GM06990 (cell line): ENCODE measurements at regions not wholly inside any gene's neighbourhood (a gene's known extent, or its start where the extent isn't known, plus 50 kb on each side); places are given as distances from the start of the nearest gene placed in this dataset.

Experiments
- DNase-seq: peaks from one replicate; pipeline ENCODE4 v3.0.0-alpha.2; 2011; ENCODE audit not compliant: insufficient read length; ENCODE audit errors: extremely low read depth
- H3K27me3 ChIP-seq: replicated peaks from 2 replicates; pipeline ENCODE4 v1.6.0; 2011; ENCODE audit warnings: low read length; ENCODE audit not compliant: control insufficient read depth, insufficient read depth
- H3K36me3 ChIP-seq: 2 replicates; pipeline ENCODE4 v1.5.1; 2011; ENCODE audit warnings: low read length; ENCODE audit not compliant: control insufficient read depth, insufficient read depth
- H3K4me3 ChIP-seq: replicated peaks from 2 replicates; pipeline ENCODE4 v1.5.1; 2011; ENCODE audit warnings: low read depth, mild to moderate bottlenecking, control low read depth, low read length
- TF ChIP-seq, protein P1 (sequence below): IDR thresholded peaks from 2 replicates; pipeline ENCODE4 v1.5.1; 2011; ENCODE audit warnings: low read length, control low read depth, mild to moderate bottlenecking, inconsistent platforms; ENCODE audit not compliant: insufficient read depth, poor library complexity, severe bottlenecking

DNA sequence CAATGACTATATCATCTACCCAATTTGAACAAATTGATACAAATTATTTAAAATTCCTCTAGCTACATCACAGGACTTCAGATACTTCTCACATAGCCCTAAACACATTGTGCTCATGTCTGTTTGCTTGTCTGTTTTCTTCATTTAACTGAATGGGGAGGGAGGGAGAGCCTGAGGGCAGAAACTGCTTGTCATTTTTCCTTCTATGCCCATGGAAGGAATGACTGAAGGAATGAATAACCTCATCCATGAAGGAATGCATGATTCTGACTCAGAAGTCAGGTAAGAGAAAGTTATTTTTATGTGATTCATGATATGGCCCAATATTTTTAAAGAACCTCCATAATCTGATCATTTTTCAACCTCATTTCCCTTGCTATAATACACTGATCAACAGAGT is 418.0 kb upstream of the PITX2 start:
- TF ChIP-seq, protein P1, sequence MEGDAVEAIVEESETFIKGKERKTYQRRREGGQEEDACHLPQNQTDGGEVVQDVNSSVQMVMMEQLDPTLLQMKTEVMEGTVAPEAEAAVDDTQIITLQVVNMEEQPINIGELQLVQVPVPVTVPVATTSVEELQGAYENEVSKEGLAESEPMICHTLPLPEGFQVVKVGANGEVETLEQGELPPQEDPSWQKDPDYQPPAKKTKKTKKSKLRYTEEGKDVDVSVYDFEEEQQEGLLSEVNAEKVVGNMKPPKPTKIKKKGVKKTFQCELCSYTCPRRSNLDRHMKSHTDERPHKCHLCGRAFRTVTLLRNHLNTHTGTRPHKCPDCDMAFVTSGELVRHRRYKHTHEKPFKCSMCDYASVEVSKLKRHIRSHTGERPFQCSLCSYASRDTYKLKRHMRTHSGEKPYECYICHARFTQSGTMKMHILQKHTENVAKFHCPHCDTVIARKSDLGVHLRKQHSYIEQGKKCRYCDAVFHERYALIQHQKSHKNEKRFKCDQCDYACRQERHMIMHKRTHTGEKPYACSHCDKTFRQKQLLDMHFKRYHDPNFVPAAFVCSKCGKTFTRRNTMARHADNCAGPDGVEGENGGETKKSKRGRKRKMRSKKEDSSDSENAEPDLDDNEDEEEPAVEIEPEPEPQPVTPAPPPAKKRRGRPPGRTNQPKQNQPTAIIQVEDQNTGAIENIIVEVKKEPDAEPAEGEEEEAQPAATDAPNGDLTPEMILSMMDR = no peak
- no peaks in the 10 kb centered on the region for H3K27me3 ChIP-seq
- no peak for DNase-seq
- no peaks in the 10 kb centered on the region for H3K36me3 ChIP-seq
- no peak overlapping the region for H3K4me3 ChIP-seq

- no peaks in the 10 kb centered on the region for H3K27me3 ChIP-seq
- no peaks in the 10 kb centered on the region for H3K36me3 ChIP-seq
- TF ChIP-seq, protein P1 = no peak
- no peak for DNase-seq
- H3K4me3 ChIP-seq = no peak overlapping the region
Observed at GRCh38 chr4:111043286-111043685, 420.4 kb upstream of the PITX2 start.

DNA sequence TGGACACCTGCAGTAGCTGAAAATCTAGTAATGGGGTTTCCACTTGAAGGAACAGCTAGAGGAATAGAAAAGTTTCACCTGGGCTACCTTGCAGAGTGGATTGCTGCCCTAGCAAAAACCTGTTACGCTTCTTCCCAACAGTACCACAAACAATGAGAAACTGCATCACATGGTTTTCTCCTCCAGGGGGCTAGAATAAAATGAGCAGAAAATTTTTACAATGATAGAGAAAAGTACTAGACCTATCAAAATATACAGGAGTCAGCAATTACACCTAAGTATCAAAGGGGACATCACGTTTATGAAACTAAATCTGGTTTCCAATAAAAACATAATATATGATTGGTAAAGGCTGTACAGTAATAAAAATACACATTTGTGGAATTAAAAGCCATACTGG is 423.1 kb upstream of the PITX2 start:
- H3K27me3 ChIP-seq = no peaks in the 10 kb centered on the region
- DNase-seq = no peak
- no peak overlapping the region for H3K4me3 ChIP-seq
- H3K36me3 ChIP-seq = no peaks in the 10 kb centered on the region
- TF ChIP-seq, protein P1 = peak; percentile 12

DNA sequence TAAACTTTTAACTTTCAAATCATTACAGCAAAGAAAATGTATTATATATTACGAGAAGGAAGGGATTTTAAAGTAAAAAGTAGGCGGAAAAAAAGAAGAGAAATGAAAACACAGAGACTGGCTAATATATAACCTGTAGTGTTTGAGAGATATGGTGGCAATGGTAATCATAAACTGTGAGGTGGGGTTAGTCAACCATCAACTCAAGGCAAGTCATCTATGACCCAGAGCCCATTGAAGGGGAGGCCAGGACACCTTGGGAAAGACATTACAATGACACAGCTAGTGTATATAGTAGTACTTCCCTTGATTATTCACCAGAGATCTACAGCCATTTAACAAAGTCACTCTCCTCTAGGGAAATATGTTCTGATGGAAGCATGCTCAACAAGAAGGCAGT is 423.9 kb upstream of the PITX2 start:
- Histone ChIP-seq H3K27me3 (no peaks in the 10 kb centered on the region), H3K4me3 (no peak overlapping the region), H3K36me3 (no peaks in the 10 kb centered on the region)
- TF ChIP-seq, protein P1 = no peak
- no peak for DNase-seq

DNA sequence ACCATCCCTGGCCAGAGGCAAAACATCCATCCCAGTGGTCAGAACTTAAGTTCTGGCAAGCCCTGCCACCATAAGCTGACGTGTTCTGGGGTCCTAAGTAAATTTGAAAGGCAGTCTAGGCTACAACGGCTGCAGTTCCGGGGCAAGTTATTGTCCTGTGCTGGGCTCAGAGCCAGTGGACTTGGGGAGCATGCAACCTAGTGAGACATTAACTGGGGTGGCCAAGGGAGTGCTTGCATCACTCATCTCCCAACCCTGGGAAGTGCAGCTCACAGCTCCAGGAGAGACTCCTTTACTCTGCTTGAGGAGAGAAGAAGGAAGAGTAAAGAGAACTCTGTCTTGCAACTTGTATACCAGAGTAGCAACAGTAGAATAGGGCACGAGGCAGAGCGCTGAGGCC is 425.4 kb upstream of the PITX2 start:
- Histone ChIP-seq H3K36me3 (no peaks in the 10 kb centered on the region), H3K27me3 (no peaks in the 10 kb centered on the region), H3K4me3 (no peak overlapping the region)
- no peak for DNase-seq
- TF ChIP-seq, protein P1 = no peak

DNA sequence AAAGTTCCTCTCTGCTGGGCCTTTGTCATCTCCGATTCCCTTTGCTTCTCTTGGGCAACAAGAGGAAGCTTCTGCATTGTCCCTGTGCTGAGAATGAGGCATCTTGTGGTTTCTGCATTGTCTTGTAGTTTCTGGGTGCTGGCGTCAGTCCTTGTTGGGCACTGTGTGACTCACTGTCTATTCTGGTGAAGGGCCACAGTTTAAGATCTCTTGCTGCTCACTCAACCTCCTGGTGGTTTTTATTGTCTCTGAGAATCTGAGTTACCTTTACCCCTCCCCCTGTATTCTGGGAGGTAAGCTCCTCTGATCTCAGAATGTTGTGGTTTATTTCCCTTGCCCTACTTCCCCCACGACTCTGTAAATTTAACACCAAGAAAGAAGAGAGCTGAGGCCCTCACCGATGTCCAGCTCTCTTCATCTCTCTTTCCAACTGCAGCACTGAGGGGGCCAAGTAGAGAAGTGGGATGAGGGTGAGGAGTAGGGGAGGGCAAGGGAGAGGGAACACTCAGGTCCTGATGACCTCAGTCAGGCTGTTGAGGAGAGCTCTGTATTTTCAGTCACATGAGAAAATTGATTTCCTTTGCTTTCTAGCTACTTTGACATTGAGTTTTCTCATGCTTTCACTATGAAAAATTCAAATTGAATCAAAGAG is 441.6 kb upstream of the PITX2 start:
- no peaks in the 10 kb centered on the region for H3K27me3 ChIP-seq
- TF ChIP-seq, protein P1 = no peak
- DNase-seq = no peak
- H3K36me3 ChIP-seq = no peaks in the 10 kb centered on the region
- no peak overlapping the region for H3K4me3 ChIP-seq
